Spleen (tissue), 7 donors: ENCODE measurements at regions not wholly inside any gene's neighbourhood (a gene's known extent, or its start where the extent isn't known, plus 50 kb on each side); places are given as distances from the start of the nearest gene placed in this dataset.

Source experiments
- CTCF ChIP-seq, 11 experiments: fragments of 200-600 bp in 7 of 11; fragments of 450-650 bp in 4 of 11; sonication (generic) in 4 of 11; IDR thresholded peaks in 8 of 11; conservative IDR thresholded peaks in 3 of 11; 1 replicate in 7 of 11; 2 replicates in 4 of 11; pipeline versions ENCODE4 v1.4.0 to v1.8.0; 2016 to 2021; ENCODE audit warnings: antibody characterized with exemption in 11 of 11, inconsistent platforms in 4 of 11, mild to moderate bottlenecking in 1 of 11
- POLR2A ChIP-seq, 3 donors: fragments of 450-650 bp; IDR thresholded peaks; one replicate each; pipeline ENCODE4 v1.5.1; 2017; ENCODE audit warnings: antibody characterized with exemption in 3 of 3, mild to moderate bottlenecking in 1 of 3
- donor health status: DM: no; HTN: no; CAD: no; lungs with moderate emphysema.
- donor health status: DM: no; HTN: no; CAD: no.
- donor health status: DM: no; HTN: no; CAD: no.

GRCh38 chr1:201731592-201731991 is 97.4 kb upstream of the IPO9 start:
- TF ChIP-seq CTCF (IDR thresholded peaks at IDR 0.05 in 8 of 11, conservative IDR thresholded peaks at IDR 0.05 in 3 of 11) (no peak), POLR2A (IDR thresholded peaks at IDR 0.05) (no peak)
